ENCODE measurements at regions not wholly inside any gene's neighbourhood (a gene's known extent, or its start where the extent isn't known, plus 50 kb on each side); places are given as distances from the start of the nearest gene placed in this dataset.

DNA sequence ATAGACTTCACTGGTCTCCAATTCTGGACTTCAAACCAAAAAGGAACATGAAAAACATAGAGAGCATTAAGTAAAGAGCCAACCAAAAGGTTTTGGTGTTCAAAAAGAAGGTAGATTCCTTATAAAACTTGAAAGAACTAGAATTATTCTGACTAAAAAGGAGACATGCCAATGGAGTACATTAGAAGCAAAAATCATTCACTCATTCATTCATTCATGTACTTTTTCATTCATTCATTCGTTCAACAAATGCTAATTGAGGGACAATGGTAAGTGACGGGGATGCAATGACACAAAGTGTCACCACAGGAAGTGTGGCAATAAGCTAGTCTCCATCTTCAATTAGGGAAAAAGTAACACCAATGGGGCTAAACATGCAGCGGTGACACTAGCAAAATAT, 181.0 kb upstream of the ATP11B start:
- ATAC-seq (no peak), DNase-seq (no peak)
- CTCF ChIA-PET = no interaction called here
- Mint-ChIP-seq H3K27me3 (peaks cover 8% of the 10 kb centered on the region), H3K4me3 (no peak overlapping the region), H3K27ac (no peak overlapping the region), H3K36me3 (no peaks in the 10 kb centered on the region), H3K4me1 (no peaks in the 10 kb centered on the region), H3K9me3 (ENCODE audit: low read depth) (no peaks in the 10 kb centered on the region)

GRCh38 chr3:182617500-182617899, 175.8 kb upstream of the ATP11B start:
- Mint-ChIP-seq H3K27ac (no peak overlapping the region), H3K9me3 (ENCODE audit: low read depth) (no peaks in the 10 kb centered on the region), H3K4me3 (no peak overlapping the region), H3K4me1 (no peaks in the 10 kb centered on the region), H3K27me3 (peaks cover 14% of the 10 kb centered on the region), H3K36me3 (no peaks in the 10 kb centered on the region)
- ATAC-seq = no peak
- CTCF ChIA-PET = interaction anchor here (0.7 kb wide), 1 partner anchor 54 kb away, joined by 3 read pairs; no protein-coding TSS in a partner anchor
- no peak for DNase-seq

- Mint-ChIP-seq H3K27ac (no peak overlapping the region), H3K9me3 (ENCODE audit: low read depth) (no peaks in the 10 kb centered on the region), H3K4me1 (no peaks in the 10 kb centered on the region), H3K36me3 (no peaks in the 10 kb centered on the region), H3K4me3 (no peak overlapping the region), H3K27me3 (peaks cover 17% of the 10 kb centered on the region)
- CTCF ChIA-PET = no interaction called here
- DNase-seq (no peak), ATAC-seq (no peak)
Measured at GRCh38 chr3:182618085-182618732, 175.1 kb upstream of the ATP11B start.

DNA sequence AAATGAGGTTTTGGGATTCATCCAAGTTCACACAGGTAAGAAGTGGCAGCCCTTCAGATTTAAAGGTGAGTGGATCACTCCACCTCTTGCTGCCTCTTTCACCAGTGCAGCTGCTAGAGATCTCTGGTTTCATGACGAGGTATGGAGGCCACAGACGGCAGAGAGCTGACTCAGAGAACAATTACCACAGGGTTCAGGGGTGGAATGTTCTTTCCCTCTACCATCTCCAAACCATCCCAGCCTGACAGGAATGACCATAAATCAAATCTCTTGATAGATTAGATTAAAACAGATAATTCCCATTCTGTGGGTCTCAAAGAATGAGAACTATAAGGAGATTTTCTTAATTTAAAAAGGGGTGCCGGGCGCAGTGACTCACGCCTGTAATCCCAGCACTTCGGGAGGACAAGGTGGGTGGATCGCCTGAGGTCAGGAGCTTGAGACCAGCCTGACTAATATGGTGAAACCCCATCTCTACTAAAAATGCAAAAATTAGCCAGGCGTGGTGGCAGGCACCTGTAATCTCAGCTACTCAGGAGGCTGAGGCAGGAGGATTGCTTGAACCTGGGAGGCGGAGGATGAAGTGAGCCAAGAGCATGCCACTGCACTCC, 174.2 kb upstream of the ATP11B start:
- no peak for ATAC-seq
- no peaks in the 10 kb centered on the region for H3K9me3 Mint-ChIP-seq (ENCODE audit: low read depth)
- H3K36me3 Mint-ChIP-seq = no peaks in the 10 kb centered on the region

DNA sequence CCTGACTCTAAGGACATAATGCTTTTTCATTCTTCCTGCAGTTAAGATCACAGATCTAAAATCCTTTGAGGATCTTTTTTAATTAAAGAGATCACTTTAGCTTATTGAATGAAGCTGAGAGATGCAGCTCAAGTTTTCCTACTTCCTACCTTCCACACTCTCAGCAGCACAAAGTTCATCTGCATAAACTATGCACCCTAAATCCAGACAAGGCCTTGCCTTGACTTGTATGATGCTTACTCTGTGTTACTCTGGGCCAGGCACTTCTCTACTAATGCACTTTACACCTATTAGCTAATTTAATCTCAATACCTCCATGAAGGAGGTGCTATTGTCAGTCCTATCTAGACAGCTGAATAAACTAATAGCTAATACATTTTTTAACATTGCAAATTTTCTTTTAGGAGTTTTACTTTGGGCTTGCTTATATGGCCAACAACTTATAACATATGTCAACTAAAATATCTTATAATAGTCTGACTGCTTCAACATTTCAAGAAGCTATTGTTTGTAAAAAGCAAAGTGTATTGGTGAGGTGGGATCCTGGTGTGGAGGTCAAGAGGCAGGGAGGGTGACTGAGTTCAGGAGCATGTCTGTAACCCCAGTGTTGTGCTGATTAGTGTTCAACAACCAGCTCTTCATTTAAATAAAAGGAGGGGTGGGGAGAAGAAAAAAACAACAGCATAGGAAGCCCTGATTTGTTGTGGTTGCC, 172.4 kb upstream of the ATP11B start:
- Mint-ChIP-seq H3K27ac (no peak overlapping the region), H3K36me3 (no peaks in the 10 kb centered on the region), H3K4me3 (no peak overlapping the region), H3K27me3 (peaks cover 17% of the 10 kb centered on the region), H3K4me1 (no peaks in the 10 kb centered on the region), H3K9me3 (ENCODE audit: low read depth) (no peaks in the 10 kb centered on the region)
- CTCF ChIA-PET = no interaction called here
- no peak for ATAC-seq
- DNase-seq = no peak

More for the DNA sequence above, 174.2 kb upstream of the ATP11B start:
- CTCF ChIA-PET = no interaction called here
- H3K4me1 Mint-ChIP-seq = no peaks in the 10 kb centered on the region
- peaks cover 17% of the 10 kb centered on the region for H3K27me3 Mint-ChIP-seq
- H3K4me3 Mint-ChIP-seq = no peak overlapping the region
- H3K27ac Mint-ChIP-seq = no peak overlapping the region
- no peak for DNase-seq

DNA sequence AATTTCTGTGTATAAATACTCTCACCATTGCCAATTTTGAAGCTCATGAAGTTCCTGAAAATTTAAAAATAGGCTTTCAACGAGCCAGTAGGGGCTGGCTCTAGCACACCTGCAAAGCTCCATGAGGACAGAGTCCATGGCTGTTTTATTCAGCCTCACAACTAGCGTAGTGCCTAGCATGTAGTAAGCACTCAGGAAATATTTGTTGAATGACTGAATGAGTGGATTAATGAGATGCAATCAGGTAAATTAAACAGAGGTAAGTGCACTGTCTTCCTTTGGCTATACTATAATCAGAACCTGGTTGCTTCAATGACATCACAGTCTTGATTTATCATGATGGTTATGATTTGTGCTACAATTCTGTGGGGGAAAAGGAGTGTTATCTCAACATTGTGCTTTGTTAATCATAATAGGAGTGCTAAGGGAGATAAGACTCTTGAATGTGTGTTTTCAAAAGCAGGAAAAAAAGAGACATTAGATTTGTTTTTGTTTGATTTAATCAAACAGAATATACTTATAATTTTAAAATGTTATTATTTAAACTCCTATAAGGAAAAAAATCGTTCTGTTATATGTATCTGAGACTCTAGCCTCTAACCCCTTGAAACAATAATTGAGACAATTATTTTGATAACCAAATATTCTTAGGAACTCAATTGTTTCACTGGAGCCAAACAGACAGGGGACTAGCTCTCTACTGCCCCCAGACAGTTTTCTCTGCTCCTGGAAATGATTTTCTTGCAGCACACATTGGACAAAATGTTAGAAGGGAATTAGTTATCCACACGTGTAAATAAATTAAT, 171.7 kb upstream of the ATP11B start:
- H3K36me3 Mint-ChIP-seq = no peaks in the 10 kb centered on the region
- H3K9me3 Mint-ChIP-seq (ENCODE audit: low read depth) = no peaks in the 10 kb centered on the region
- ATAC-seq = no peak
- H3K4me1 Mint-ChIP-seq = no peaks in the 10 kb centered on the region
- CTCF ChIA-PET = no interaction called here
- no peak overlapping the region for H3K27ac Mint-ChIP-seq
- peaks cover 18% of the 10 kb centered on the region for H3K27me3 Mint-ChIP-seq
- DNase-seq = no peak
- no peak overlapping the region for H3K4me3 Mint-ChIP-seq

DNA sequence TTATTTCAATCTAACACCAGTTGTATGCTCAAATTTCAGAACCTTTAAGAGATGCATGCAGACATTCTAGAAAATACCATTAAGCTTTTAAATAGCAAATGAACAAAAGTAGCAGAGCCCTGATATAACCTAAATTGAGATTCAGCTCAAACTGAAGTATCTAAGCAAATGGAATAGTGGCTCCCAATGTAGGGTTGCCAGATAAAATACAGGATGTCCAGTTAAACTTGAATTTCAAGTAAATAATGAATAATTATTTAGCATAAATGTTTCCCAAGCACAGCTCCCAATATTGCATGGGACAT, 171.1 kb upstream of the ATP11B start:
- H3K36me3 Mint-ChIP-seq = no peaks in the 10 kb centered on the region
- CTCF ChIA-PET = no interaction called here

GRCh38 chr3:182626484-182627467, 166.5 kb upstream of the ATP11B start:
- Mint-ChIP-seq H3K9me3 (ENCODE audit: low read depth) (no peaks in the 10 kb centered on the region), H3K4me3 (no peak overlapping the region), H3K27ac (no peak overlapping the region), H3K36me3 (no peaks in the 10 kb centered on the region), H3K27me3 (peaks cover 18% of the 10 kb centered on the region), H3K4me1 (no peaks in the 10 kb centered on the region)
- DNase-seq (no peak), ATAC-seq (no peak)
- CTCF ChIA-PET = interaction anchor here (1.5 kb wide), 1 partner anchor 57 kb away, joined by 3 read pairs; no protein-coding TSS in a partner anchor

More for the DNA sequence above, 171.1 kb upstream of the ATP11B start:
- Mint-ChIP-seq H3K9me3 (ENCODE audit: low read depth) (no peaks in the 10 kb centered on the region), H3K4me3 (no peak overlapping the region), H3K27me3 (peaks cover 16% of the 10 kb centered on the region), H3K4me1 (no peaks in the 10 kb centered on the region), H3K27ac (no peak overlapping the region)
- no peak for ATAC-seq
- no peak for DNase-seq

GRCh38 chr3:182628531-182628930, 164.8 kb upstream of the ATP11B start:
- ATAC-seq = no peak
- peaks cover 14% of the 10 kb centered on the region for H3K27me3 Mint-ChIP-seq
- H3K27ac Mint-ChIP-seq = no peak overlapping the region
- no peak for DNase-seq
- CTCF ChIA-PET = interaction anchor here (0.6 kb wide), 1 partner anchor 491 kb away, joined by 3 read pairs; no protein-coding TSS in a partner anchor
- no peaks in the 10 kb centered on the region for H3K4me1 Mint-ChIP-seq
- H3K4me3 Mint-ChIP-seq = no peak overlapping the region
- no peaks in the 10 kb centered on the region for H3K36me3 Mint-ChIP-seq
- no peaks in the 10 kb centered on the region for H3K9me3 Mint-ChIP-seq (ENCODE audit: low read depth)

DNA sequence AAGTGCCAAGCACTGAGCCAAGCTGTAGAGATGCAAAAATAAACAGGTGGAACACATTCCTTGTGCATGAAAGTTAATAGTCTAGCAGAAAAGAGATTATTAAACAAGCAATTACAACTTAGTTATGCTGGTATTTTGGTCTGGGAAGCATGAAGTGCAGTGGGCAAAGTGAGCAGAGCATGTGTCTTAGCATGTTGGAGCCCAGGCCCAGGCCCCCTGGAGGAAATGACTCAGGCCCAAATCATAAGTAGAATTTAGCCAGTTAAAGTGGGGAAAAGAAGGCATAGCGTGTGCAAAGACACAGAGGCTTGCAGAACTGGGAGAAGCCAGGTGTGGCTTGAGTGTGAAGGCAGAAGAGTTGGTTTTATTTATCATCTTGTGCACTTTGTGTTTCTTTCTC, 163.8 kb upstream of the ATP11B start:
- Mint-ChIP-seq H3K27me3 (peaks cover 14% of the 10 kb centered on the region), H3K27ac (no peak overlapping the region), H3K4me3 (no peak overlapping the region), H3K36me3 (no peaks in the 10 kb centered on the region), H3K9me3 (ENCODE audit: low read depth) (no peaks in the 10 kb centered on the region), H3K4me1 (no peaks in the 10 kb centered on the region)
- DNase-seq (no peak), ATAC-seq (no peak)
- CTCF ChIA-PET = no interaction called here

GRCh38 chr3:182631183-182632076, 161.9 kb upstream of the ATP11B start:
- ATAC-seq (no peak), DNase-seq (no peak)
- Mint-ChIP-seq H3K4me3 (no peak overlapping the region), H3K27ac (no peak overlapping the region), H3K4me1 (no peaks in the 10 kb centered on the region), H3K27me3 (peaks cover 17% of the 10 kb centered on the region), H3K36me3 (no peaks in the 10 kb centered on the region), H3K9me3 (ENCODE audit: low read depth) (no peaks in the 10 kb centered on the region)
- CTCF ChIA-PET = no interaction called here

- H3K27ac Mint-ChIP-seq = no peak overlapping the region
- ATAC-seq (no peak), DNase-seq (no peak)
- H3K4me1 Mint-ChIP-seq = no peaks in the 10 kb centered on the region
- H3K9me3 Mint-ChIP-seq (ENCODE audit: low read depth) = no peaks in the 10 kb centered on the region
- CTCF ChIA-PET = no interaction called here
- H3K27me3 Mint-ChIP-seq = peaks cover 18% of the 10 kb centered on the region
- no peaks in the 10 kb centered on the region for H3K36me3 Mint-ChIP-seq
- no peak overlapping the region for H3K4me3 Mint-ChIP-seq
Measured at GRCh38 chr3:182632077-182632393, 161.3 kb upstream of the ATP11B start.
